Stomach (tissue), 4 donors: ENCODE measurements at regions not wholly inside any gene's neighbourhood (a gene's known extent, or its start where the extent isn't known, plus 50 kb on each side); places are given as distances from the start of the nearest gene placed in this dataset.

ENCODE experiments used
- CTCF ChIP-seq, 7 experiments: fragments of 450-650 bp in 4 of 7; fragments of 200-600 bp in 3 of 7; sonication (generic) in 3 of 7; IDR thresholded peaks; one replicate each; pipeline ENCODE4 v1.5.1; 2016 to 2019; ENCODE audit warnings: antibody characterized with exemption in 7 of 7, control low read depth in 2 of 7, mild to moderate bottlenecking in 1 of 7
- EP300 ChIP-seq: sonication (generic); formaldehyde crosslinking; IDR thresholded peaks from one replicate; pipeline ENCODE4 v1.6.1; 2017; ENCODE audit warnings: antibody characterized with exemption
- POLR2A ChIP-seq, 4 donors: fragments of 450-650 bp; IDR thresholded peaks; one replicate each; pipeline ENCODE4 v1.6.1; 2016; ENCODE audit warnings: antibody characterized with exemption in 4 of 4, control low read depth in 2 of 4, mild to moderate bottlenecking in 1 of 4, moderate library complexity in 1 of 4
- POLR2AphosphoS5 ChIP-seq, 3 donors: sonication (generic); formaldehyde crosslinking; IDR thresholded peaks; one replicate each; pipeline ENCODE4 v1.6.1; 2016; ENCODE audit warnings: antibody characterized with exemption in 3 of 3

GRCh38 chr5:87785554-87786335 lies 373.0 kb upstream of the CCNH start:
- TF ChIP-seq POLR2A (IDR thresholded peaks at IDR 0.05): no peak
- no peak for TF ChIP-seq CTCF (IDR thresholded peaks at IDR 0.05)
- TF ChIP-seq POLR2AphosphoS5 (IDR thresholded peaks at IDR 0.05): no peak
- no peak for TF ChIP-seq EP300
